GM10266 (cell line): ENCODE measurements at regions not wholly inside any gene's neighbourhood (a gene's known extent, or its start where the extent isn't known, plus 50 kb on each side); places are given as distances from the start of the nearest gene placed in this dataset.

ENCODE experiments used
- DNase-seq: peaks from one replicate; pipeline ENCODE4 v3.0.0; 2012; ENCODE audit errors: extremely low spot score
- CTCF ChIP-seq: IDR thresholded peaks from 2 replicates; pipeline ENCODE4 v1.5.1; 2012; ENCODE audit warnings: mild to moderate bottlenecking, low read depth; ENCODE audit not compliant: control insufficient read depth, insufficient read depth; ENCODE audit errors: missing control alignments

DNA sequence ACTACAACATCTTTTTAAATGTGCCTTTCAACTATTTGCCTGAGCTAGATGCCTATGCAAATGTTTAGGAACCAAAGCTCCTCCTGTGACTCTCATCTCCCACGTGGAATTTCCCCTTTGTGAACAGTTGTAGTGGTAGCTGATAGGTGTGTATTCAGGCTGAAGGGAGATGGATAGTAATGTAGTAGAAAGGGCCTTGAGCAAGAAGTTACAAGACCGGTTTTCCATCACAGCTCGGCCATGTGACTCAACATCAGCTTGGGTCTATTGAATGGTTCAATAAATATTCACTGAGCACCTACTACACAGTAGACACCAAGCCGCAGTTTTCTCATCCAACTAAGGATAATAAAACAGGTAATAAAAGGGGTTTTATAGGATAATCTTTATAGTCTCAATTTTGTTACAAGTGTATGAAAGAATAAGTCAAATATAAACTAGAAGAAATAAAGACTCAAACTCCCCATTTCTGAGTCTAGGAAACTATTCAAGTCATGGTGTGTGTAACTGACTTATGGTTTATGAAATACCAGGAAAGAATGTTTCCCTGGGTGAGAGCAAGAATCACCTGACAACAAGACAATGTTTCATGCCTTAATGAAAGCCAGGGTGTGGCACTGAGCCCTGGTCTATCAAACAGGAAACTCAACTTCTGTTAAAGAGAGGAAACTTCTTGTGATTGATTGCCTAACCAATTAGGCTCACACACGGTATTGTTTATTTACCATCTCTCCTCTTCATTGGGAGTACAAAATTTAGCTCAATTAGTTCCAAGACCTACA, 187.1 kb upstream of the SPEF2 start:
- DNase-seq = no peak
- no peak for TF ChIP-seq CTCF

GRCh38 chr5:35420200-35420599, 189.9 kb upstream of the PRLR start:
- no peak for TF ChIP-seq CTCF
- DNase-seq = no peak

GRCh38 chr5:35417040-35417439, 186.8 kb upstream of the PRLR start:
- DNase-seq = no peak
- TF ChIP-seq CTCF = no peak

DNA sequence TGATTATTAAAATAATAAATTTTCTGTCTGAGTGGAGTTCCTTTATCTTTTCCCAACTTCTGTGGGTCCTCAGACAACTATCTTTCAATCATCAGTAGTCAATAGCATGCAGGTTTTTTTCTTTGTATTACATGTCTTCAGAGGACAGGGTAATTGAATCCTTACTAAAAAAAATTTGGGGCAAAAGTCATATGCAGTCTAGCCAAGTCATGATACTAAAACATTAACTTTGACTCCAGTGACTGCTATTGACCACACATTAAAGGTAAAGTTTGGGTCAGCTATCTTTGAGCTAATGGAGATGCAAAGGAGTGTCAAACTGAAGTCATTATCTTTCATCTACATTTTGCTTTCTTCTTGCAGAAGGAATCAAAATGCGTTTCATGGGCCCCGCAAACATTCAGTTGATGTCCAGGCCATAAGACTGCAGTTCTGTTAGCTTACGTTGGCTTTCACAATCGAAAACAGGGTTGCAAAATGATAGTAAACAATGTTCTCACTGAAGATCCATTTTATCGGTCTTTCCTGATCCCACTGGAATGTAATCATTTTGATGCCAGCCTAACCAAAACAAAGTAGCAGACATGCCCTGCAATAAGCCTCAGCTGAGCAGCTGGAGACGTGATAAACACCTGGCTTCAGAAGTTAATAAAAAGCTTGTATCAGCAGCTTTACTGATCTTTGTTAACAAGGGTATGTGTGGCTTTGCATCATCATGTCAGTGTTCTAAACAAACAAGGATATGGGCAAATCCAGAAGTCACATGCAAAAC, 186.1 kb upstream of the PRLR start:
- DNase-seq = no peak
- no peak for TF ChIP-seq CTCF

- TF ChIP-seq CTCF = no peak
- no peak for DNase-seq
These were observed 185.0 kb upstream of the PRLR start for GRCh38 chr5:35415309-35415708.

GRCh38 chr5:35409361-35409760, 179.1 kb upstream of the PRLR start:
- TF ChIP-seq CTCF = no peak
- no peak for DNase-seq

DNA sequence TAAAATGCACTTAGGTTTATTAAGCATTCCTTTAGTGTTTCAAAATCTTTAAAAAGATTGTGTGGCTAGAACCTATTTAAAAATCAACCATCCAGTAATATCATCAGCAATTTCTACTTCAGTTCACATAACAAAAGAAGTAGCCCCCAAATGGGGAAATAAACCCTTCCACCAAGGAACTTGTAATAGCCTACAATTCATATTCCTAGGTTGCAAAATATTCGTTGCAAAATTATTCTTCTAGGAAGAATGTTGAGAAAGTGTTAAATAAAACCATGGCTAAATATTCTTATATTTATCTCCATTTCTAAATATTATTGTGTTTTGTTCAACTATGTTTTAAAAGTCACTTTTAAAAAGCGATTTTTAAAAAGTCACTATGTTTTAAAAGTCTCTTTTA, 177.9 kb upstream of the PRLR start:
- TF ChIP-seq CTCF = no peak
- DNase-seq = no peak
